Colonic mucosa (tissue), 4 donors: ENCODE measurements at regions not wholly inside any gene's neighbourhood (a gene's known extent, or its start where the extent isn't known, plus 50 kb on each side); places are given as distances from the start of the nearest gene placed in this dataset.

Source experiments
- DNase-seq: peaks from one replicate; pipeline ENCODE4 v3.0.0-alpha.2; 2020
- H3K27ac ChIP-seq: fragments of 200-600 bp; one replicate; pipeline ENCODE4 v1.8.0; 2021
- H3K27me3 ChIP-seq: fragments of 200-600 bp; one replicate; pipeline ENCODE4 v1.8.0; 2021
- H3K36me3 ChIP-seq: fragments of 200-600 bp; one replicate; pipeline ENCODE4 v1.8.0; 2021
- H3K4me1 ChIP-seq: fragments of 200-600 bp; one replicate; pipeline ENCODE4 v1.8.0; 2021; ENCODE audit warnings: mild to moderate bottlenecking
- H3K4me3 ChIP-seq: fragments of 200-600 bp; one replicate; pipeline ENCODE4 v1.8.0; 2021
- H3K9ac ChIP-seq, 2 donors: one replicate each; pipeline ENCODE4 v1.7.0; 2013; ENCODE audit warnings: control low read depth in 2 of 2, low read depth in 2 of 2, low read length in 2 of 2
- H3K9me3 ChIP-seq: fragments of 200-600 bp; one replicate; pipeline ENCODE4 v1.8.0; 2021
- intact Hi-C: fragments of 100-400 bp; cut with DNase I; formaldehyde crosslinking; loops from one replicate; pipeline ENCODE4 v1.14.1; 2022
- TF ChIP-seq, protein P1 (sequence below): fragments of 200-600 bp; IDR thresholded peaks from one replicate; pipeline ENCODE4 v1.8.0; 2022; ENCODE audit warnings: antibody characterized with exemption, mild to moderate bottlenecking
- donor health status: healthy.
- donor health status: DM: no; HTN: no; CAD: no.
- donor health status: DM: no; HTN: no; CAD: no.

DNA sequence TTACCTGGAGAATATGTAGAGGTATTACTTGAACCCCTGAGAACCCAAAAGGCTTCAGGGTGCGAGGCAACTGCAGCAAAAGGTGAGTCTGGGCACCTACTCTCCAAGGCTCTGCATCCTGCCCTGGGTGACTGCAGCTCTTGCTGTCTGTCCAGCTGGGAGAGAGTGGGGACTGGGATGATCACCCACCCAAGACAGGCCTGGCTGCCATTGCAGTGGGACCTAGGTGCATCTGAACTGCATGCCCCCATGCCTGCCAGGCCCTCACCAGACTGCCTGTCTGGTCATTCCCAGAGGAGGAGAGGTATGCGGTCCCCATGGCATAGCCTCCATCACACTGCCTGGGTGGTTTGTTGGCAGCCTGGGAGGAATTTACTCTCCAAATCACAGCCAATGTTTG is 563.9 kb downstream of the TFAP2A start:
- Histone ChIP-seq H3K27me3 (no peaks in the 10 kb centered on the region), H3K9me3 (peaks cover 3% of the 10 kb centered on the region), H3K4me1 (no peaks in the 10 kb centered on the region), H3K9ac (no peak overlapping the region), H3K36me3 (no peaks in the 10 kb centered on the region), H3K4me3 (no peak overlapping the region), H3K27ac (no peak overlapping the region)
- TF ChIP-seq, protein P1, sequence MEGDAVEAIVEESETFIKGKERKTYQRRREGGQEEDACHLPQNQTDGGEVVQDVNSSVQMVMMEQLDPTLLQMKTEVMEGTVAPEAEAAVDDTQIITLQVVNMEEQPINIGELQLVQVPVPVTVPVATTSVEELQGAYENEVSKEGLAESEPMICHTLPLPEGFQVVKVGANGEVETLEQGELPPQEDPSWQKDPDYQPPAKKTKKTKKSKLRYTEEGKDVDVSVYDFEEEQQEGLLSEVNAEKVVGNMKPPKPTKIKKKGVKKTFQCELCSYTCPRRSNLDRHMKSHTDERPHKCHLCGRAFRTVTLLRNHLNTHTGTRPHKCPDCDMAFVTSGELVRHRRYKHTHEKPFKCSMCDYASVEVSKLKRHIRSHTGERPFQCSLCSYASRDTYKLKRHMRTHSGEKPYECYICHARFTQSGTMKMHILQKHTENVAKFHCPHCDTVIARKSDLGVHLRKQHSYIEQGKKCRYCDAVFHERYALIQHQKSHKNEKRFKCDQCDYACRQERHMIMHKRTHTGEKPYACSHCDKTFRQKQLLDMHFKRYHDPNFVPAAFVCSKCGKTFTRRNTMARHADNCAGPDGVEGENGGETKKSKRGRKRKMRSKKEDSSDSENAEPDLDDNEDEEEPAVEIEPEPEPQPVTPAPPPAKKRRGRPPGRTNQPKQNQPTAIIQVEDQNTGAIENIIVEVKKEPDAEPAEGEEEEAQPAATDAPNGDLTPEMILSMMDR: no peak
- intact Hi-C loops: no loop called here
- DNase-seq: no peak

DNA sequence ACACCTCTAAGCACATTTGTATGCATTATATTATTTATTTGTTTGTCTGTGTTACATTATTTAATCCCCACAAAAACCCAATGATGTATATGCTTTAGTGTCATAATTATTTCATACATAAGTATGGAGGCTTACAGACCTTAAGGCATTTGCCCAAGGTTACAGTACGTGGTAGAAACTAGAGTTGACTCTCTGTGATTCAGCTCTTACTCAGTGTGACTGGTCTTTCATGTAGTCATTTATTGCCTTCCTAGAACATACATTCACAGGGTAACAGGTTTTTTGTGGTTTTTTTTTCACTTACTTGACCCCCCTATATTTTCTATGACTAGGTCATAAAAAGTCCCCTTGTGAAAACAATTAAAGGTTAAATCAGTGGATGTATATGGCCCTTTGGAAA is 566.8 kb downstream of the TFAP2A start:
- intact Hi-C loops: no loop called here
- H3K27me3 ChIP-seq: no peaks in the 10 kb centered on the region
- no peak overlapping the region for H3K4me3 ChIP-seq
- DNase-seq: no peak
- no peaks in the 10 kb centered on the region for H3K36me3 ChIP-seq
- H3K9me3 ChIP-seq: peaks cover 3% of the 10 kb centered on the region
- TF ChIP-seq, protein P1: no peak
- H3K27ac ChIP-seq: no peak overlapping the region
- no peak overlapping the region for H3K9ac ChIP-seq
- no peaks in the 10 kb centered on the region for H3K4me1 ChIP-seq

DNA sequence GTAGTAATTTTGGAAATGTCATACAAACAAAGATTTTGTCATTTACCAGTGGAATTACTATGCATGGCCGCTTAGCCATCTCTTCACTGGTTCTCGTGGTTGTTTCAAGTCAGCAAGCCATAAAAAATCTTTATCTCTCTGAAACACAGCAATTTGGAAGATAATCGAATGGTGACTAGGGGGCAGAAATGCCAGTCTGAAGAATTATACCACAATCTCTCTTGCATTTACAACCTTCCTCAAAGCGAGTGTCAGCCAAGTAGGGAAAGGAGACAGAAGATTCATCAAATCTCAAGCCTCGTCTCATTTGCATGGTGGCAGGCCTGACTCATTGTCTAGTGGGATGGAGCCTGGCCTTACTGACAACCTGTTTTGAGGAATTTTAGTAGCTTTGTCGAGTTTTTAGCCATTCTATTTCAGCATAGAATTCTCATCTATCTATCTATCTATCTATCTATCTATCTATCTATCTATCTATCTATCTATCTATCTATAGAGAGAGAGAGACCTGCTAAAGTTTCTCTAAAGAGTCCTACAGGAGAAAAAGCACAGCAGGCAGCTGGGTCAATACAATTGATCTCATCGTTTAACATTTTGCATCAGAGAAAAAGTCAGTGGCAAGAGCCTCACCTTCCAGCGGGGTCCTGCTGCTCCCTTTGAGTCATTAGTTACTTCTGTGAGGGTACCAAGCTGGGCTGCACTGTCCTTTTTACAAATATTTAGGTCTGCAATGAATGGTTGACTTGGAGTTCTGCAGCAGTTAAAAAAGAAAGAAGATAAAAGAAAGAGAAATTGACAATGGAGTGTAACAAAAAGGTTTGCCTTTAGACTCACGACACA is 572.8 kb downstream of the TFAP2A start:
- no peak overlapping the region for H3K27ac ChIP-seq
- no peak overlapping the region for H3K9ac ChIP-seq
- no peaks in the 10 kb centered on the region for H3K27me3 ChIP-seq
- H3K9me3 ChIP-seq: no peaks in the 10 kb centered on the region
- TF ChIP-seq, protein P1: no peak
- H3K4me1 ChIP-seq: no peaks in the 10 kb centered on the region
- intact Hi-C loops: no loop called here
- DNase-seq: no peak
- no peak overlapping the region for H3K4me3 ChIP-seq
- no peaks in the 10 kb centered on the region for H3K36me3 ChIP-seq

DNA sequence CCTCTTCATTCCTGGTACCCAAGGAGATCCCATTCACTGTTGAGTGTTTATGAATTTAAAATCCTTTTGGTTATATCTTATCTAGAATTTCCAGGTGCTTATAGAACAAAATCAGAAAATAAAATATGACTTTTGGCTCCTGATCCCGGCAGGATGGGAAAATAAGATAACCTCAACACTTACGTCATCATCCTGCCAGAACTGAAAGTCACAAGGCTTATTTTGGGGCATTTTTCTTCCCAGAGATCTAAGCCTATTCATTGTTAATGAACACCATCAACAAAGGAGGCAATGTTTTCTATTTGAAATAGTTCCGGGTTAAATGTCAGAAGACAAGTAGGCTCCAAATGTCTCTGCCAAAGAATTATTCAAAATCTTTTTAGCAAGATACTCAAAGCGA is 580.6 kb downstream of the TFAP2A start:
- TF ChIP-seq, protein P1: no peak
- no peaks in the 10 kb centered on the region for H3K9me3 ChIP-seq
- no peak for DNase-seq
- H3K27me3 ChIP-seq: no peaks in the 10 kb centered on the region
- H3K4me3 ChIP-seq: no peak overlapping the region
- no peaks in the 10 kb centered on the region for H3K36me3 ChIP-seq
- no peaks in the 10 kb centered on the region for H3K4me1 ChIP-seq
- no peak overlapping the region for H3K27ac ChIP-seq
- intact Hi-C loops: no loop called here
- H3K9ac ChIP-seq: no peak overlapping the region

DNA sequence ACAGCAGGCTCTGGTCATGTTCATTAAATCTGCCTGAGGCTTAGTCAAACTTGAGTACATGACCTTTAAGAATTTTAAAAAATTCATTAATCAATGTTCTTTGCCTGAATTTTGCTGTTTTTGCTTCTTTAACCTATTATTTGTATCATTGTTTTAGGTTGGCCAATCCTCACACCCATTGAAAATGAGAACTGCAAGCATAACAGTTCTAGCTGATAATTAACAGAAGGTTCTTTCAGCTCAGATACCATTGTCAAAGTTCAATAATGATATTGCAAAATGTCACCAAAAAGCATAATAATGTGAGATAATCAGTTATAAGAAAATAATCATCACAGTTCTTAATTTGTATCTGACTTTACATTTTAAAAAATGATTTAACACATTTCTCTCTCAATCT is 583.1 kb downstream of the TFAP2A start:
- TF ChIP-seq, protein P1: no peak
- Histone ChIP-seq H3K27me3 (no peaks in the 10 kb centered on the region), H3K4me3 (no peak overlapping the region), H3K9me3 (no peaks in the 10 kb centered on the region), H3K27ac (no peak overlapping the region), H3K36me3 (no peaks in the 10 kb centered on the region), H3K4me1 (no peaks in the 10 kb centered on the region), H3K9ac (no peak overlapping the region)
- DNase-seq: no peak
- intact Hi-C loops: no loop called here
